ENCODE measurements at regions not wholly inside any gene's neighbourhood (a gene's known extent, or its start where the extent isn't known, plus 50 kb on each side); places are given as distances from the start of the nearest gene placed in this dataset.

- no peak for FAIRE-seq
These were observed 557.9 kb upstream of the ID4 start for GRCh38 chr6:19279273-19279684.

- no peak for FAIRE-seq
These were observed 549.2 kb upstream of the ID4 start for GRCh38 chr6:19287928-19288327.

- no peak for FAIRE-seq
These were observed 547.7 kb upstream of the ID4 start for GRCh38 chr6:19289457-19289856.

- no peak for FAIRE-seq
These were observed 539.3 kb upstream of the ID4 start for GRCh38 chr6:19297880-19298279.

GRCh38 chr6:19298421-19298820 lies 538.7 kb upstream of the ID4 start:
- no peak for FAIRE-seq

- FAIRE-seq = no peak
These were observed 538.0 kb upstream of the ID4 start for GRCh38 chr6:19299129-19299528.

GRCh38 chr6:19301980-19302379 lies 535.2 kb upstream of the ID4 start:
- no peak for FAIRE-seq

- FAIRE-seq = no peak
These were observed 533.8 kb upstream of the ID4 start for GRCh38 chr6:19303383-19303782.

- no peak for FAIRE-seq
These were observed 527.5 kb upstream of the ID4 start for GRCh38 chr6:19309661-19310060.

GRCh38 chr6:19311786-19312185 lies 525.4 kb upstream of the ID4 start:
- FAIRE-seq = no peak

- FAIRE-seq = no peak
These were observed 524.8 kb upstream of the ID4 start for GRCh38 chr6:19312241-19312978.

GRCh38 chr6:19317431-19317986 lies 519.7 kb upstream of the ID4 start:
- no peak for FAIRE-seq

GRCh38 chr6:19319005-19319404 lies 518.2 kb upstream of the ID4 start:
- no peak for FAIRE-seq

GRCh38 chr6:19320111-19320581 lies 517.0 kb upstream of the ID4 start:
- FAIRE-seq = no peak

GRCh38 chr6:19322691-19323485 lies 514.3 kb upstream of the ID4 start:
- FAIRE-seq = no peak

GRCh38 chr6:19324376-19324775 lies 512.8 kb upstream of the ID4 start:
- FAIRE-seq = no peak

- FAIRE-seq = no peak
These were observed 511.8 kb upstream of the ID4 start for GRCh38 chr6:19325335-19325789.

GRCh38 chr6:19327241-19327640 lies 509.9 kb upstream of the ID4 start:
- no peak for FAIRE-seq

GRCh38 chr6:19327661-19328060 lies 509.5 kb upstream of the ID4 start:
- FAIRE-seq = no peak

- FAIRE-seq = no peak
These were observed 508.1 kb upstream of the ID4 start for GRCh38 chr6:19329078-19329477.

GRCh38 chr6:19331089-19331488 lies 506.1 kb upstream of the ID4 start:
- no peak for FAIRE-seq

- no peak for FAIRE-seq
These were observed 504.2 kb upstream of the ID4 start for GRCh38 chr6:19332806-19333460.

- no peak for FAIRE-seq
These were observed 503.2 kb upstream of the ID4 start for GRCh38 chr6:19333936-19334335.
